IMR-90 (cell line): ENCODE measurements at regions not wholly inside any gene's neighbourhood (a gene's known extent, or its start where the extent isn't known, plus 50 kb on each side); places are given as distances from the start of the nearest gene placed in this dataset.

ENCODE experiments used
- ATAC-seq: fragments of 200-7000 bp; cut with Tn5 transposase; 2 replicates; pipeline ENCODE4 v1.9.1; 2020; ENCODE audit warnings: low read depth, mild to moderate bottlenecking, moderate library complexity
- BruUV-seq: library from RNA; stranded (reverse); fragments of 400-500 nt; replicated peaks from 2 replicates; lab custom pipeline; 2021; lab: Mats Ljungman, UMichigan
- CTCF ChIA-PET: fragments of 300-600 bp; formaldehyde crosslinking; extraction: SDS; loops from one replicate; lab custom pipeline; 2021; ENCODE audit warnings: antibody characterized with exemption; lab: Yijun Ruan, JAX
- POLR2A ChIA-PET: fragments of 300-600 bp; sonication (Branson Sonifier 250); formaldehyde crosslinking; loops from one replicate; lab custom pipeline; 2022; ENCODE audit warnings: antibody characterized with exemption; ENCODE audit not compliant: unreplicated experiment; lab: Charles Lee
- DNase-seq: peaks from one replicate; pipeline ENCODE4 v3.0.0; 2013
- H2AFZ ChIP-seq: replicated peaks from 2 replicates; pipeline ENCODE3; 2013; ENCODE audit warnings: low read length, mild to moderate bottlenecking; ENCODE audit not compliant: poor library complexity
- H2AK5ac ChIP-seq: 2 replicates; pipeline ENCODE4 v1.6.1; 2013; ENCODE audit warnings: low read depth, low read length, inconsistent platforms
- H2AK9ac ChIP-seq: replicated peaks from 2 replicates; pipeline ENCODE3; 2013; ENCODE audit warnings: mild to moderate bottlenecking, low read depth, low read length, moderate library complexity; ENCODE audit not compliant: poor library complexity
- H2BK120ac ChIP-seq: 2 replicates; pipeline ENCODE4 v1.6.1; 2013; ENCODE audit warnings: low read depth, low read length, inconsistent platforms
- H2BK15ac ChIP-seq: 3 replicates; pipeline ENCODE4 v1.6.1; 2013; ENCODE audit warnings: low read depth, low read length, inconsistent platforms
- H2BK20ac ChIP-seq: 2 replicates; pipeline ENCODE4 v1.6.1; 2013; ENCODE audit warnings: low read depth, mild to moderate bottlenecking, inconsistent platforms, low read length, moderate library complexity
- H2BK5ac ChIP-seq: 2 replicates; pipeline ENCODE4 v1.6.1; 2013; ENCODE audit warnings: mild to moderate bottlenecking, low read depth, low read length, inconsistent platforms; ENCODE audit not compliant: poor library complexity, severe bottlenecking
- H3K14ac ChIP-seq: replicated peaks from 2 replicates; pipeline ENCODE4 v1.6.1; 2013; ENCODE audit warnings: low read depth, low read length, inconsistent platforms
- H3K18ac ChIP-seq: 2 replicates; pipeline ENCODE4 v1.6.1; 2013; ENCODE audit warnings: low read depth, low read length, control low read depth
- H3K23ac ChIP-seq: 2 replicates; pipeline ENCODE4 v1.6.1; 2013; ENCODE audit warnings: low read depth, low read length, inconsistent platforms
- H3K27ac ChIP-seq: 2 replicates; pipeline ENCODE4 v1.5.1; 2013; ENCODE audit warnings: mild to moderate bottlenecking, control low read depth, low read length; ENCODE audit not compliant: insufficient read depth
- H3K27me3 ChIP-seq: 2 replicates; pipeline ENCODE4 v1.6.1; 2013; ENCODE audit warnings: low read length; ENCODE audit not compliant: control insufficient read depth, insufficient read depth
- H3K36me3 ChIP-seq: 2 replicates; pipeline ENCODE4 v1.6.1; 2013; ENCODE audit warnings: low read length, mixed read lengths; ENCODE audit not compliant: control insufficient read depth, insufficient read depth
- H3K4ac ChIP-seq: 2 replicates; pipeline ENCODE4 v1.6.1; 2013; ENCODE audit warnings: low read depth, low read length, inconsistent platforms
- H3K4me1 ChIP-seq: 2 replicates; pipeline ENCODE4 v1.6.1; 2013; ENCODE audit warnings: low read length, mixed read lengths; ENCODE audit not compliant: control insufficient read depth, insufficient read depth
- H3K4me2 ChIP-seq: 2 replicates; pipeline ENCODE4 v1.6.1; 2013; ENCODE audit warnings: low read depth, mild to moderate bottlenecking, control low read depth, low read length, moderate library complexity
- H3K4me3 ChIP-seq: 2 replicates; pipeline ENCODE4 v1.5.1; 2013; ENCODE audit warnings: low read depth, mild to moderate bottlenecking, control low read depth, low read length, moderate library complexity; ENCODE audit not compliant: insufficient read depth
- H3K56ac ChIP-seq: 2 replicates; pipeline ENCODE4 v1.6.1; 2013; ENCODE audit warnings: low read length, inconsistent platforms; ENCODE audit not compliant: insufficient read depth; ENCODE audit errors: extremely low read depth
- H3K79me1 ChIP-seq, 2 experiments: 2 replicates each; pipeline ENCODE4 v1.6.1; 2013; ENCODE audit warnings: low read length in 2 of 2, inconsistent platforms in 1 of 2, low read depth in 1 of 2
- H3K9ac ChIP-seq: 2 replicates; pipeline ENCODE4 v1.6.1; 2013; ENCODE audit warnings: low read depth, low read length, control low read depth
- H3K9me1 ChIP-seq: 2 replicates; pipeline ENCODE4 v1.6.1; 2013; ENCODE audit warnings: low read length, inconsistent platforms; ENCODE audit not compliant: insufficient read depth
- H3K9me3 ChIP-seq: 2 replicates; pipeline ENCODE4 v1.6.1; 2013; ENCODE audit warnings: low read length; ENCODE audit not compliant: control insufficient read depth, insufficient read depth
- H4K20me1 ChIP-seq: 2 replicates; pipeline ENCODE4 v1.6.1; 2013; ENCODE audit warnings: low read length, inconsistent platforms; ENCODE audit not compliant: insufficient read depth
- H4K5ac ChIP-seq: 2 replicates; pipeline ENCODE4 v1.6.1; 2013; ENCODE audit warnings: mild to moderate bottlenecking, low read depth, low read length, control low read depth
- H4K8ac ChIP-seq, 2 experiments: 2 replicates each; pipeline ENCODE4 v1.6.1; 2013; ENCODE audit warnings: low read depth in 2 of 2, low read length in 2 of 2, control low read depth in 1 of 2, inconsistent platforms in 1 of 2
- H4K91ac ChIP-seq: 2 replicates; pipeline ENCODE4 v1.6.1; 2013; ENCODE audit warnings: low read depth, low read length, inconsistent platforms; ENCODE audit not compliant: insufficient read depth
- CHD1 ChIP-seq: IDR thresholded peaks from 2 replicates; pipeline ENCODE4 v1.6.1; 2012; ENCODE audit warnings: low read depth, low read length, improper control_type of control experiment
- ELK1 ChIP-seq: fragments of 150-350 bp; IDR thresholded peaks from 2 replicates; pipeline ENCODE4 v1.6.1; 2016; ENCODE audit warnings: low read depth, mild to moderate bottlenecking, low read length, moderate library complexity, borderline replicate concordance
- MAZ ChIP-seq: IDR thresholded peaks from 2 replicates; pipeline ENCODE4 v1.6.1; 2012; ENCODE audit warnings: low read depth, mild to moderate bottlenecking, low read length, improper control_type of control experiment, moderate library complexity, borderline replicate concordance
- MXI1 ChIP-seq: IDR thresholded peaks from 2 replicates; pipeline ENCODE4 v1.6.1; 2012; ENCODE audit warnings: low read depth, mild to moderate bottlenecking, low read length, moderate library complexity, borderline replicate concordance
- NFE2L2 ChIP-seq: fragments of 150-350 bp; IDR thresholded peaks from 2 replicates; pipeline ENCODE4 v1.6.1; 2016; ENCODE audit warnings: low read depth, mild to moderate bottlenecking, low read length
- POLR2A ChIP-seq: IDR thresholded peaks from 2 replicates; pipeline ENCODE4 v1.6.1; 2012; ENCODE audit warnings: mild to moderate bottlenecking, low read depth, low read length
- WGBS, 2 experiments: methylation state at CpG; one replicate each; pipeline versions ENCODE4 v1.1.5 to v1.1.7; 2013; ENCODE audit warnings: missing lambda C conversion rate in 2 of 2; ENCODE audit not compliant: insufficient read length in 1 of 2; ENCODE audit errors: extremely low coverage in 2 of 2; 5-methylcytosine and 5-hydroxymethylcytosine counted together
- dilution Hi-C: fragments of 300-500 bp; cut with HindIII; formaldehyde crosslinking; loops from one replicate; pipeline ENCODE4 v1.14.3; 2018; ENCODE audit warnings: low sequenced_read_pairs; ENCODE audit not compliant: unreplicated experiment
- in situ Hi-C: fragments of 300-500 bp; cut with MboI; formaldehyde crosslinking; loops from 3 replicates; pipeline ENCODE4 v1.14.3; 2019; ENCODE audit warnings: low sequenced_read_pairs, inconsistent platforms, mixed read lengths
- intact Hi-C: fragments of 100-400 bp; cut with micrococcal nuclease; formaldehyde crosslinking; loops from 2 replicates; pipeline ENCODE4 v1.10.0; 2022

- ATAC-seq = no peak
- TF ChIP-seq NFE2L2 = no peak
- no peak for TF ChIP-seq CHD1
- no peak for TF ChIP-seq MAZ
- no peak for TF ChIP-seq POLR2A
- TF ChIP-seq ELK1 = no peak
- TF ChIP-seq MXI1 = no peak
- H3K4me1 ChIP-seq = no peaks in the 10 kb centered on the region
- no peak overlapping the region for H4K8ac ChIP-seq
- H3K23ac ChIP-seq = no peak overlapping the region
- BruUV-seq = no TSS peak
- no peak overlapping the region for H2BK5ac ChIP-seq
- H3K14ac ChIP-seq = no peak overlapping the region
- no peak overlapping the region for H4K91ac ChIP-seq
- no peaks in the 10 kb centered on the region for H3K9me1 ChIP-seq
- no peak overlapping the region for H3K18ac ChIP-seq
- CTCF ChIA-PET = no interaction called here
- no peaks in the 10 kb centered on the region for H3K79me1 ChIP-seq
- no peak overlapping the region for H3K56ac ChIP-seq
- no peaks in the 10 kb centered on the region for H3K36me3 ChIP-seq
- H2AFZ ChIP-seq = no peak overlapping the region
- H3K27ac ChIP-seq = no peak overlapping the region
- H2AK9ac ChIP-seq = no peak overlapping the region
- H3K4me2 ChIP-seq = no peak overlapping the region
- no peak overlapping the region for H2BK20ac ChIP-seq
- in situ Hi-C loops = no loop called here
- H2BK120ac ChIP-seq = no peak overlapping the region
- 68% methylated on average over 2 of the region's 6 CpGs; no CpG with 5 or more reads in 1 of the 2 experiments for WGBS, 2 experiments
- POLR2A ChIA-PET = no interaction called here
- H2AK5ac ChIP-seq = no peak overlapping the region
- H3K4ac ChIP-seq = no peak overlapping the region
- no peak overlapping the region for H4K5ac ChIP-seq
- no peak overlapping the region for H3K4me3 ChIP-seq
- no peak overlapping the region for H3K9ac ChIP-seq
- no peak overlapping the region for H2BK15ac ChIP-seq
- H3K27me3 ChIP-seq = no peaks in the 10 kb centered on the region; the same call in 1 of the 2 replicates
- dilution Hi-C loops = no loop called here
- peaks cover 6% of the 10 kb centered on the region for H3K9me3 ChIP-seq
- no peak for DNase-seq
- intact Hi-C loops = no loop called here
- H4K20me1 ChIP-seq = no peaks in the 10 kb centered on the region
Measured at GRCh38 chr16:17847234-17847795, 376.6 kb upstream of the XYLT1 start.
